ENCODE measurements at regions not wholly inside any gene's neighbourhood (a gene's known extent, or its start where the extent isn't known, plus 50 kb on each side); places are given as distances from the start of the nearest gene placed in this dataset.

GRCh38 chr7:136702913-136703312 lies 165.5 kb upstream of the CHRM2 start:
- no peak for DNase-seq
- Histone ChIP-seq H3K9me3 (no peaks in the 10 kb centered on the region), H3K4me1 (no peaks in the 10 kb centered on the region), H3K36me3 (no peaks in the 10 kb centered on the region), H3K4me3 (no peak overlapping the region), H3K27me3 (no peaks in the 10 kb centered on the region), H3K27ac (no peak overlapping the region)
- intact Hi-C loops (cut with DNase I): no loop called here
- WGBS, 2 donors: 50 to 67% methylated on average over 1 of the region's 1 CpG
- TF ChIP-seq CTCF (IDR thresholded peaks at IDR 0.05) (no peak), POLR2A (IDR thresholded peaks at IDR 0.05) (no peak)

GRCh38 chr7:136698977-136699376 lies 169.5 kb upstream of the CHRM2 start:
- H3K27ac ChIP-seq: no peak overlapping the region
- no peaks in the 10 kb centered on the region for H3K9me3 ChIP-seq
- intact Hi-C loops (cut with DNase I): no loop called here
- H3K4me3 ChIP-seq: no peak overlapping the region
- TF ChIP-seq POLR2A (IDR thresholded peaks at IDR 0.05) (no peak), CTCF (IDR thresholded peaks at IDR 0.05) (no peak)
- no peaks in the 10 kb centered on the region for H3K27me3 ChIP-seq
- H3K4me1 ChIP-seq: no peaks in the 10 kb centered on the region
- WGBS, 2 donors: 81 to 85% methylated on average over 2 of the region's 2 CpGs
- DNase-seq: no peak
- no peaks in the 10 kb centered on the region for H3K36me3 ChIP-seq

GRCh38 chr7:136698231-136698630 lies 170.2 kb upstream of the CHRM2 start:
- intact Hi-C loops (cut with DNase I): no loop called here
- Histone ChIP-seq H3K27ac (no peak overlapping the region), H3K36me3 (no peaks in the 10 kb centered on the region), H3K4me3 (no peak overlapping the region), H3K27me3 (no peaks in the 10 kb centered on the region), H3K9me3 (no peaks in the 10 kb centered on the region), H3K4me1 (no peaks in the 10 kb centered on the region)
- DNase-seq: no peak
- WGBS, 2 donors: 78 to 84% methylated on average over 3 of the region's 3 CpGs
- TF ChIP-seq CTCF (IDR thresholded peaks at IDR 0.05) (no peak), POLR2A (IDR thresholded peaks at IDR 0.05) (no peak)

GRCh38 chr7:136697271-136697670 lies 171.2 kb upstream of the CHRM2 start:
- H3K27ac ChIP-seq: no peak overlapping the region
- H3K4me1 ChIP-seq: no peaks in the 10 kb centered on the region
- DNase-seq: no peak
- 69 to 89% methylated on average over 2 of the region's 2 CpGs for WGBS, 2 donors
- no peak overlapping the region for H3K4me3 ChIP-seq
- H3K36me3 ChIP-seq: no peaks in the 10 kb centered on the region
- H3K9me3 ChIP-seq: no peaks in the 10 kb centered on the region
- no peaks in the 10 kb centered on the region for H3K27me3 ChIP-seq
- TF ChIP-seq POLR2A (IDR thresholded peaks at IDR 0.05) (no peak), CTCF (IDR thresholded peaks at IDR 0.05) (no peak)
- intact Hi-C loops (cut with DNase I): no loop called here

GRCh38 chr7:136693166-136694119 lies 175.0 kb upstream of the CHRM2 start:
- intact Hi-C loops (cut with DNase I): no loop called here

More at GRCh38 chr7:136693166-136694119, 175.0 kb upstream of the CHRM2 start:
- DNase-seq: no peak
- no peaks in the 10 kb centered on the region for H3K4me1 ChIP-seq
- H3K4me3 ChIP-seq: no peak overlapping the region
- no peaks in the 10 kb centered on the region for H3K27me3 ChIP-seq
- no peaks in the 10 kb centered on the region for H3K9me3 ChIP-seq
- TF ChIP-seq POLR2A (IDR thresholded peaks at IDR 0.05) (no peak), CTCF (IDR thresholded peaks at IDR 0.05) (no peak)
- H3K36me3 ChIP-seq: no peaks in the 10 kb centered on the region
- H3K27ac ChIP-seq: no peak overlapping the region
- WGBS, 2 donors: 39 to 57% methylated on average over 4 of the region's 4 CpGs

Data from esophagus squamous epithelium (tissue), 5 donors.